Skin epidermis (tissue), 12 donors: ENCODE measurements at regions not wholly inside any gene's neighbourhood (a gene's known extent, or its start where the extent isn't known, plus 50 kb on each side); places are given as distances from the start of the nearest gene placed in this dataset.
"Not testable (repeated sequence)": the region's sequence is repeated elsewhere in the genome, so short reads cannot be mapped to it uniquely, and the experiment has no call there.

Experiments used
- H3K27ac ChIP-seq, 21 experiments: fragments of 200-600 bp; sonication (generic) in 11 of 21; one replicate each; pipeline ENCODE4 v1.5.0; 2020; ENCODE audit warnings: mild to moderate bottlenecking in 3 of 21, inconsistent platforms in 2 of 21, moderate library complexity in 2 of 21
- H3K4me3 ChIP-seq, 7 experiments: fragments of 200-600 bp; sonication (generic) in 2 of 7; one replicate each; pipeline ENCODE4 v1.5.0; 2020; ENCODE audit warnings: inconsistent platforms in 2 of 7, mild to moderate bottlenecking in 2 of 7, moderate library complexity in 1 of 7

GRCh38 chr21:35593000-35593502 is 467.3 kb downstream of the SETD4 start:
- Histone ChIP-seq H3K4me3 (no peak overlapping the region), H3K27ac (no peak overlapping the region)

GRCh38 chr21:35590284-35590683 is 470.0 kb downstream of the SETD4 start:
- not testable (repeated sequence) for H3K4me3 ChIP-seq, H3K27ac ChIP-seq

GRCh38 chr21:35587841-35588380 is 472.4 kb downstream of the SETD4 start:
- no peak overlapping the region for H3K27ac ChIP-seq
- H3K4me3 ChIP-seq: no peak overlapping the region

- Histone ChIP-seq H3K27ac (no peak overlapping the region), H3K4me3 (no peak overlapping the region)
Observed at GRCh38 chr21:35586305-35586704, 474.0 kb downstream of the SETD4 start.

DNA sequence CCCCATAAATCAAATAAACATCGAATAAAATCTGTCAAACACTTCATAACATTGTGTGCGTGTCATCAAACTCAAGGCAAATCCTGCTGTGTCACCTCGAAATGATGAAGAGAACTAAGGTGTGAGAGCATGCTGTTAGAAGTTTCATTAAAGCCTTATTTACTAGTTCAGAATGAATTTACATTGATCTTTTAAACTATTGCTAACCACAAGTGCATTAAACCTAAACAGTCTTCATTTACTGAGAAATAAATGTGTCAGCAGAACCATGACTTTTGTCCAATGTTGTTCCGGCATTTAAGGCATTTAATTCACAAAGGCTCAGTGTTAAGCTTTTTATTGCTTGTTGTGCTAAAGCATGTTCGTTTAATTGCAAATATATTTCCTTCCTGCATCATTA is 474.4 kb downstream of the SETD4 start:
- Histone ChIP-seq H3K4me3 (no peak overlapping the region), H3K27ac (no peak overlapping the region)

GRCh38 chr21:35585155-35585554 is 475.2 kb downstream of the SETD4 start:
- H3K4me3 ChIP-seq: no peak overlapping the region
- no peak overlapping the region for H3K27ac ChIP-seq

DNA sequence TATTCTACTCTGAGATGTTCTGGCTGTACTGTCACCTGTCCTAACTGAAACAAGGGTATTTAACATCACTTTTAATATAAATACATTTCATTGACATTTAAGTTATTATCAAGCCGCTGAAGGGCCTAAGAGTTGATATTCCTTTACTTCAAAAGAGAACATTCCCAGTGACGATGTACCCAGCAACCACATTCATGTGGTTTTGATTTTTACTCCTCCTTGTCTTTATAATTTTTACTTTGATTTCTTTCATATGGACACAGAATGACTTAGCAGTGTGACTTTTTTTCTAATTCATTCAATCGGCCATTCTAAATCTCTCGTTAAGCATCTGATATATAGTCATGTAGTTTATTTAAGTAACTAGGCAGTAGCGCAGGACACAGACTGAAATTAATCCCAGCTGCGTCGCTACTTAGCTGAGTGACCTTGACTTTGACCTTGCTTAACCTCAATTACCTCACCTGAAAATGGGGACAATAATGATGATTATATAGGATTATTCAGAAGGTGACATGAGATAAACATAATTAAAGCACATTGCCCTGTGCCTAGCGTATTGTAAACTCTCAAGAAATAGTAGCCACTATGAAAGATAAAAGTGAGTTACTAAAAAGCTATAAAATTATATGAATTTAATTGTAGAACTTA is 476.6 kb downstream of the SETD4 start:
- Histone ChIP-seq H3K4me3 (no peak overlapping the region), H3K27ac (peak overlapping the region in 2 of 21 experiments; percentile 2 to 16)

GRCh38 chr21:35582731-35583130 is 477.6 kb downstream of the SETD4 start:
- H3K4me3 ChIP-seq: no peak overlapping the region
- peak overlapping the region in 2 of 21 experiments; percentile 9 to 21 for H3K27ac ChIP-seq

DNA sequence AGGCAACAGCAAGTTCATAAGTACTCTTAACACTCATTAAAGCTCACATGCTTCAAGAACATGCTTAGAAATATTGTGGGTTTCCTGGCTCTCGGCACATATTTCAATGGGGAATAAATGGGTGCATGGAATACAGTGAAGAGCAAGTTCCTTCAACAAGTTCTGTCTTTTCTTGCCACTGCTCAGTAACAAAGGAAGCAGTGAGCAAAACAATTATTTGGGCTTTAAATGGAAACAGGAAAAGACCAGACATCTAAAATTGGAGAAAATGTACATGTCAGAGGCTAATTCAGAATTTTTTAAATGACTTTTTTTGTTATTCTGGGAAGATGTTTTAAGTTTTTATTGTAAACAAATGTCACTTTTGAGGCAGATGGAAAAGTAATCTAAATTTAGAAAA is 478.7 kb downstream of the SETD4 start:
- no peak overlapping the region for H3K4me3 ChIP-seq
- peak overlapping the region in 5 of 21 experiments; percentile 16 to 72 (median 29) for H3K27ac ChIP-seq

- Histone ChIP-seq H3K4me3 (no peak overlapping the region), H3K27ac (peak overlapping the region in 4 of 21 experiments; percentile 23 to 72 (median 60))
Observed at GRCh38 chr21:35579520-35580293, 480.6 kb downstream of the SETD4 start.

- peak overlapping the region in 6 of 21 experiments; percentile 4 to 64 (median 45) for H3K27ac ChIP-seq
- H3K4me3 ChIP-seq: no peak overlapping the region
Observed at GRCh38 chr21:35578831-35579471, 481.4 kb downstream of the SETD4 start.

DNA sequence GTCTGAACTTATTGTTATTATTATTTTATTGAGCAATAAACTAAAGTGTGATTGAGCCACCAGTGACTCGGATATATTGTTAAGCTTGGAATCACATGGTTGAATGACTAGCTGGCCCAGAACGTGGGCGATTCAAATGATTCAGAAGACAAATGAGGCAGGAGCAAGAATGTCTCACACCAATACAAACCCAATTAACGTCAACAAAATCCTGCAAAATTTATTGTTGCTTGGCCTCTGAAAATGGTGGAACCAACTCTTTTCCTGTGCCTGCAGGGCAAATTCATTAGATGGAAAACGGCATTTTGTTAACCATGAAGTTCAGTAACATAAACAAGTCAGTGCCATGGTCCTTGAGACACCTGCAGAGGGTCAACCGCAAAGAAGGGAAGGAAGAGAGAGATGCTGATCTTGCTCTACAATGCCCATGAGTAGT is 482.0 kb downstream of the SETD4 start:
- Histone ChIP-seq H3K27ac (peak overlapping the region in 4 of 21 experiments; percentile 4 to 64 (median 48)), H3K4me3 (no peak overlapping the region)

DNA sequence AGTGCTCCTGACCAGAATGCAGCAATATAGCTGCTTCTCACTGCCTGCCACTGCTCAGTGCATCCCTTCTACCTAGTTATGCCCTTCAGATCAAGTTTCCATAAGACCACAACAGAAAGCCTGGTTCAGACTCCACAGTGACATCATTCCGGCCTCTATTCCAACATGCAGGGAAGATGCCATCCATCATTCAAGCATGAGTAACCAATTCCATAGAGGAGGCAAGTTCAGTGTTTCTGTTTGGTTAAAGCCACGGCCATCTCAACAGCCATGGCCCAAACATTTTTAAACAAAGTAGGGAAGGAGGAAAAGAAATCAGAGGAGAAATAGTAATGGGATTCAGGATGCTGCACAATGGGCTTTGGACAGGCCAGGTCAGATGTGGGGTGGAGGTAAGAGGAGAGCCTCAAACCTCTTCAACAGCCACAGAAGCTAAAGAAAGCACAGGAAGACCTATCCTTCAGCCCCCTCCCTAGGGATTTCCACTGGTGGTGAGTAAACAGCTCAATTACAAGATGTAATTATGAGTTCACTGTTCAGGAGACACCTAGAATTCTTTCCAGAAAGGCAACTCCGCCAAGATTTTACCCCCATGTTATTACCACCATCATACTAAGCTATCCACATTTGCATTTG is 484.9 kb downstream of the SETD4 start:
- no peak overlapping the region for H3K4me3 ChIP-seq
- H3K27ac ChIP-seq: peak overlapping the region in 2 of 21 experiments; percentile 2 to 38

- H3K27ac ChIP-seq: peak overlapping the region in 2 of 21 experiments; percentile 2 to 38
- H3K4me3 ChIP-seq: no peak overlapping the region
Observed at GRCh38 chr21:35573472-35574374, 486.6 kb downstream of the SETD4 start.

- Histone ChIP-seq H3K27ac (no peak overlapping the region), H3K4me3 (no peak overlapping the region)
Observed at GRCh38 chr21:35571910-35572309, 488.4 kb downstream of the SETD4 start.

GRCh38 chr21:35568643-35569042 is 491.7 kb downstream of the SETD4 start:
- Histone ChIP-seq H3K4me3 (no peak overlapping the region), H3K27ac (no peak overlapping the region)

- no peak overlapping the region for H3K27ac ChIP-seq
- no peak overlapping the region for H3K4me3 ChIP-seq
Observed at GRCh38 chr21:35566874-35567273, 493.5 kb downstream of the SETD4 start.

GRCh38 chr21:35565204-35565611 is 495.1 kb downstream of the SETD4 start:
- no peak overlapping the region for H3K4me3 ChIP-seq
- H3K27ac ChIP-seq: peak overlapping the region in 12 of 21 experiments; percentile 7 to 85 (median 66)
